Trophoblast cell (in vitro differentiated cells and primary cell): ENCODE measurements at regions not wholly inside any gene's neighbourhood (a gene's known extent, or its start where the extent isn't known, plus 50 kb on each side); places are given as distances from the start of the nearest gene placed in this dataset.
"Not testable (repeated sequence)": the region's sequence is repeated elsewhere in the genome, so short reads cannot be mapped to it uniquely, and the experiment has no call there.

Experiments
- DNase-seq, 2 donors: peaks; one replicate each; pipeline ENCODE4 v3.0.0-alpha.2; 2016
- H2AFZ ChIP-seq: 2 replicates; pipeline ENCODE4 v1.6.1; 2013; ENCODE audit warnings: low read length, moderate library complexity, mild to moderate bottlenecking; ENCODE audit not compliant: insufficient read depth, poor library complexity
- H2AK5ac ChIP-seq: 2 replicates; pipeline ENCODE4 v1.6.1; 2013; ENCODE audit warnings: mild to moderate bottlenecking, low read length
- H2BK120ac ChIP-seq: 2 replicates; pipeline ENCODE4 v1.6.1; 2013; ENCODE audit warnings: low read length, mild to moderate bottlenecking, moderate library complexity; ENCODE audit not compliant: insufficient read depth, poor library complexity
- H2BK12ac ChIP-seq: 2 replicates; pipeline ENCODE4 v1.6.1; 2013; ENCODE audit warnings: mild to moderate bottlenecking, low read length, moderate library complexity
- H2BK5ac ChIP-seq: 2 replicates; pipeline ENCODE4 v1.6.1; 2013; ENCODE audit warnings: low read length, low read depth, moderate library complexity, mild to moderate bottlenecking; ENCODE audit not compliant: poor library complexity
- H3K14ac ChIP-seq: 2 replicates; pipeline ENCODE4 v1.6.1; 2013; ENCODE audit warnings: mild to moderate bottlenecking, low read length
- H3K18ac ChIP-seq: 2 replicates; pipeline ENCODE4 v1.6.1; 2013; ENCODE audit warnings: mild to moderate bottlenecking, low read length
- H3K23ac ChIP-seq: 2 replicates; pipeline ENCODE4 v1.6.1; 2013; ENCODE audit warnings: low read length
- H3K27ac ChIP-seq: 2 replicates; pipeline ENCODE4 v1.5.1; 2013; ENCODE audit warnings: low read depth, mild to moderate bottlenecking, inconsistent platforms, low read length, moderate library complexity
- H3K27me3 ChIP-seq: 2 replicates; pipeline ENCODE4 v1.6.1; 2013; ENCODE audit warnings: inconsistent platforms, mild to moderate bottlenecking, low read length, moderate library complexity; ENCODE audit not compliant: insufficient read depth
- H3K36me3 ChIP-seq, 2 experiments: 1 replicate in 1 of 2; 2 replicates in 1 of 2; pipeline ENCODE4 v1.6.1; 2013; ENCODE audit warnings: low read length in 2 of 2, mild to moderate bottlenecking in 2 of 2, moderate library complexity in 1 of 2; ENCODE audit not compliant: insufficient read depth in 2 of 2, control insufficient read depth in 1 of 2
- H3K4ac ChIP-seq: 2 replicates; pipeline ENCODE4 v1.6.1; 2013; ENCODE audit warnings: low read depth, mild to moderate bottlenecking, low read length, moderate library complexity
- H3K4me1 ChIP-seq, 2 experiments: 1 replicate in 1 of 2; 2 replicates in 1 of 2; pipeline ENCODE4 v1.6.1; 2013; ENCODE audit warnings: low read length in 2 of 2, mild to moderate bottlenecking in 2 of 2, moderate library complexity in 1 of 2; ENCODE audit not compliant: insufficient read depth in 2 of 2, control insufficient read depth in 1 of 2
- H3K4me2 ChIP-seq: 2 replicates; pipeline ENCODE4 v1.6.1; 2013; ENCODE audit warnings: inconsistent platforms, mild to moderate bottlenecking, low read length, moderate library complexity
- H3K4me3 ChIP-seq: 2 replicates; pipeline ENCODE4 v1.5.1; 2013; ENCODE audit warnings: mild to moderate bottlenecking, low read depth, low read length, inconsistent platforms
- H3K79me1 ChIP-seq: one replicate; pipeline ENCODE4 v1.6.1; 2013; ENCODE audit warnings: low read length
- H3K79me2 ChIP-seq: 2 replicates; pipeline ENCODE4 v1.6.1; 2013; ENCODE audit warnings: low read length, mild to moderate bottlenecking; ENCODE audit not compliant: control insufficient read depth, insufficient read depth, poor library complexity
- H3K9ac ChIP-seq: 2 replicates; pipeline ENCODE4 v1.6.1; 2013; ENCODE audit warnings: mild to moderate bottlenecking, low read length
- H3K9me3 ChIP-seq: 2 replicates; pipeline ENCODE4 v1.6.1; 2013; ENCODE audit warnings: low read depth, mild to moderate bottlenecking, control low read depth, inconsistent platforms, low read length; ENCODE audit not compliant: insufficient read depth
- H4K12ac ChIP-seq: 2 replicates; pipeline ENCODE4 v1.6.1; 2013; ENCODE audit warnings: low read depth, mild to moderate bottlenecking, low read length, moderate library complexity
- H4K8ac ChIP-seq: 2 replicates; pipeline ENCODE4 v1.6.1; 2013; ENCODE audit warnings: low read depth, mild to moderate bottlenecking, low read length, moderate library complexity
- H4K91ac ChIP-seq: one replicate; pipeline ENCODE4 v1.6.1; 2013; ENCODE audit warnings: low read depth, mild to moderate bottlenecking, low read length, moderate library complexity
- WGBS: extraction: QIAGEN DNeasy Blood & Tissue Kit; methylation state at CpG from one replicate; pipeline ENCODE4 v1.1.7; 2013; ENCODE audit warnings: missing lambda C conversion rate; ENCODE audit not compliant: insufficient read length, insufficient coverage; ENCODE audit errors: extremely low coverage; 5-methylcytosine and 5-hydroxymethylcytosine counted together

DNA sequence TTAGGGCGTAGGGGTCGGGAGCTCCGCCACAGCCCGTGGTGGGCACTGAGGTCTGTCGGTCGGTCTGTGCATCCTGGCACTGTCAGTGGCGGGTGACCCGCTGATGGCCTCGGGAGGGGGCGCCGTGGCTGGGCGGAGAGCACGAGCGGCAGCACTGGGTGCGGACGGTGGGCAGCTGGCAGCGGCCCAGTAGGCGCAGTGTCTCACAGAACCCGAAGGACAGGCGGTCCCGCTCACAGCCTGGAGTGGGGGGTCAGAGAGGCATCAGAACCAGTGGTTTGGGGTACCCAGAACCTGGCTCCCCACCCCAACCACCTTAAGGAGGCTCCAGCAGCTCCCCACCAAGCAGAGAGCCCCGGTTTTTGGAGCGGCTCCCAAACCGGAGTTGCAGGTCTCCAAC, 124.9 kb upstream of the AKAP13 start:
- not testable (repeated sequence) for H2BK12ac ChIP-seq, H2AK5ac ChIP-seq, H3K14ac ChIP-seq, H3K4me1 ChIP-seq, H3K23ac ChIP-seq, H3K9me3 ChIP-seq, H2AFZ ChIP-seq, H3K18ac ChIP-seq, H4K8ac ChIP-seq, H3K79me2 ChIP-seq, H3K27ac ChIP-seq, H4K91ac ChIP-seq, H3K36me3 ChIP-seq, H3K4me3 ChIP-seq, DNase-seq, H3K4ac ChIP-seq, H4K12ac ChIP-seq, H2BK120ac ChIP-seq, H2BK5ac ChIP-seq, H3K9ac ChIP-seq, H3K27me3 ChIP-seq, H3K79me1 ChIP-seq, H3K4me2 ChIP-seq
- no CpG with 5 or more reads among the region's 24 CpGs for WGBS

DNA sequence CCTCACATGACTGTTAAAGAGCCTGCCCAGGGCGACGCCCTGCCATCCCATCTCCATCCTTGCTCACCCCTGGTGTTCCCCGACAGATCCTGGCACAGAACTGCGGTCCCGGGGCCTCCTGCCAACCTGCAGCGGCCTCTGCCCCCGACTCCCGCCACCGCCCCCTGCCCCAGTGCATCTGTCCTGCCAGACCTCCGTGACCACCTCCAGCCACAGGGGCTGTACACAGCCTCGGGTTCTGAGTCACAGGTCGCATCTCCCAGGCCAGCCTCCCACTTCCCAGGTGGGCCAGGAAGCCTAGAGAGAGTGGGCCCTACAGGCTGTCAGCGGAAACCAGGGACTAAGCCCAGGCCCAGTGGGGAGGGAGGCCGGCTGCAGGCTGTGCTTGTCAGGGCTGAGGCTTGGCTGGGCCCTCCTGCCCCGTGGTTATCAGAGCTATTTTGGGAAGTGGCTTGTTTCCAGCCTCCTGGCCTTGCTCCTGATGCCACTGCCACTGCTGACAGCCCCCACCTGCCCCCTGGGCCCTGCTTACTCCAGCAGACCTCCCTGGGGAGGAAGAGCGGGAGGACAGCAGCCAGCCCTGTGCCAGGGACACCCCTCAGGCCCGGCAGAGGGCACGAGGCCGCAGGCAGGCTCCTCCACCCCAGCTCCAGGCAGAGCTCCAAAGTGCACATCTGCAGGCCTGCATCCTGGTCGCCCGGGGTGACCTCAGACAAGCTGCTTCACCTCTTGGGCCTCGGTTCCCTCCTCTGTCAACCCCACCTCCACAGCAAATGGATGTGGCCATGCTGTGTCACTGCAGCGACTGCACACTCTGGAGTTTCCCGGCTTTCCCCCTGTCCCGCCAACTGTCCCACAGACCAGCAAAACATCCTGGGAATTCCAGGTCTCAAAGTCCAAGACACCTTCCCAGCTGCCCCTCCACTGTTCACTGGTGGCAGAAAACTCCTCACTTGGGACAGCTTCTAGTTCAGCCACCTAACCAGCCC, 124.1 kb upstream of the AKAP13 start:
- DNase-seq, H3K27me3 ChIP-seq, H3K4me2 ChIP-seq, H3K4me3 ChIP-seq, H3K79me1 ChIP-seq, H4K8ac ChIP-seq, H3K23ac ChIP-seq, H4K12ac ChIP-seq, H3K79me2 ChIP-seq, H3K9ac ChIP-seq, H2AFZ ChIP-seq, H4K91ac ChIP-seq, H3K36me3 ChIP-seq, H2BK120ac ChIP-seq, H3K4me1 ChIP-seq, H3K14ac ChIP-seq, H3K4ac ChIP-seq, H2BK5ac ChIP-seq, H2BK12ac ChIP-seq, H3K27ac ChIP-seq, H2AK5ac ChIP-seq, H3K18ac ChIP-seq, H3K9me3 ChIP-seq: not testable (repeated sequence)
- WGBS: no CpG with 5 or more reads among the region's 25 CpGs

DNA sequence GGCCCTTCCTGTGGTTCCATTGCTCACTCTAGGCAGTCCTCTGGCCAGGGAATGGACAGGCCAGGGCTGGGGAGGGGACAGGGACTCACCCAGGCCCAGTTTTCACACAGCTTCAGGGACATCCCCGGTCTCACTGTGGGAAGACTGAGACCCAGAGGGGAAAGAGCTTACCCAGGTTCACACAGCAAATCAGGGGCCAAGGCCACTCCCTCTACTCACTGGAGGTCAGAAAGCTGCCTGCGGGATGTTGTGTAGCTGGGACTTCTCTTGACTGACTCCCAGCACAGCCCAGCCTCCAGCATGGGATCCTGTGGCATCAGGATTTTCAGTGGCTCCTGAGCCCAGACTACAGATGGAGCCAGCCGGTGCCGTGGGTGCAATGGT, 122.3 kb upstream of the AKAP13 start:
- H2AFZ ChIP-seq, H3K14ac ChIP-seq, H2BK5ac ChIP-seq, H3K23ac ChIP-seq, H3K4ac ChIP-seq, H2BK120ac ChIP-seq, H3K27me3 ChIP-seq, H3K4me1 ChIP-seq, H3K4me3 ChIP-seq, H3K79me1 ChIP-seq, DNase-seq, H3K36me3 ChIP-seq, H3K9ac ChIP-seq, H3K4me2 ChIP-seq, H3K18ac ChIP-seq, H4K8ac ChIP-seq, H3K9me3 ChIP-seq, H2BK12ac ChIP-seq, H4K91ac ChIP-seq, H3K79me2 ChIP-seq, H3K27ac ChIP-seq, H2AK5ac ChIP-seq, H4K12ac ChIP-seq: not testable (repeated sequence)
- no CpG with 5 or more reads among the region's 4 CpGs for WGBS

DNA sequence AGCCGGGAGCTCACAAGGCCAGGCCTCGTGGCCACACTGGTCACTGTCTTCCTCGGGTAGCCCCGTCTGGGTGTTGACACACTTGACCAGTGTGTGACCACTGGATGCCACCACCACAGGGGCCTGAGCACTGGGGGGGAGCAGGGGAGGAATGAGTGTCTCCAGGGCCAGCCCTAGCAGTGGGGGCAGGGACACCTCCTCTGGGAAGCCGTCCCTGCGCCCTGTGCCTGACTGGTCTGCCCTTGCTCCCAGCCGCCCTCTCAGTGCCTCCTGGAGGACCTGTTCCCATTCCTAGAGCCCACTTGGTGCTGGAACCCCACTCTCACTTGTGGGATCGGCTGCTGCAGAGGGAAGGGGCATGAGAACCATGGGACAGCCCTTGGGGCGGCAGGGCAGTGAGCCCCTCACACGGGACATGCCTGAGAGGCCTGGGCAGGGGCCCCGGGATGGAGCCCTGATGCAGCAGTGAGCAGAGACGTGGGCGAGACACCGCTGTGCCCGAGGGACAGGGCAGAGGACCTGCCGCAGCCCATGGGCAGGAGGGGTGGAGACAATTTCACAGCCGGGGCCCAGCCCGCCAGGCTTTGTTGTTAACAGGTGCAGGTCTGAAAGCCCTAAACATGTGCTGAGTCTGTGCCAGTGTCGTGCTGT, 121.7 kb upstream of the AKAP13 start:
- not testable (repeated sequence) for DNase-seq, H4K8ac ChIP-seq
- no CpG with 5 or more reads among the region's 19 CpGs for WGBS

More for the DNA sequence above, 121.7 kb upstream of the AKAP13 start:
- H3K9me3 ChIP-seq, H3K4me1 ChIP-seq, H3K9ac ChIP-seq, H2BK12ac ChIP-seq, H3K79me1 ChIP-seq, H2AK5ac ChIP-seq, H3K14ac ChIP-seq, H3K36me3 ChIP-seq, H3K4me3 ChIP-seq, H3K23ac ChIP-seq, H4K91ac ChIP-seq, H4K12ac ChIP-seq, H2AFZ ChIP-seq, H2BK5ac ChIP-seq, H3K79me2 ChIP-seq, H3K27ac ChIP-seq, H2BK120ac ChIP-seq, H3K4ac ChIP-seq, H3K27me3 ChIP-seq, H3K4me2 ChIP-seq, H3K18ac ChIP-seq: not testable (repeated sequence)
